Testis (tissue), 2 donors: ENCODE measurements at regions not wholly inside any gene's neighbourhood (a gene's known extent, or its start where the extent isn't known, plus 50 kb on each side); places are given as distances from the start of the nearest gene placed in this dataset.

Source experiments
- DNase-seq: peaks from one replicate; pipeline ENCODE4 v3.0.0-alpha.2; 2019
- H3K27ac ChIP-seq, 2 donors: fragments of 200-600 bp; sonication (generic); one replicate each; pipeline ENCODE4 v1.5.1; 2019
- H3K27me3 ChIP-seq: fragments of 200-600 bp; sonication (generic); one replicate; pipeline ENCODE4 v1.5.1; 2019
- H3K36me3 ChIP-seq: fragments of 200-600 bp; sonication (generic); one replicate; pipeline ENCODE4 v1.5.1; 2017; ENCODE audit warnings: low read depth; ENCODE audit errors: missing control alignments
- H3K4me1 ChIP-seq: fragments of 200-600 bp; sonication (generic); one replicate; pipeline ENCODE4 v1.5.1; 2019
- H3K4me3 ChIP-seq, 2 donors: fragments of 200-600 bp; sonication (generic); one replicate each; pipeline ENCODE4 v1.5.1; 2017 to 2019
- H3K9me3 ChIP-seq: fragments of 200-600 bp; sonication (generic); one replicate; pipeline ENCODE4 v1.5.1; 2017
- CTCF ChIP-seq, 3 experiments: fragments of 450-650 bp in 2 of 3; fragments of 200-600 bp in 1 of 3; sonication (generic) in 1 of 3; IDR thresholded peaks; one replicate each; pipeline ENCODE4 v1.5.1; 2016 to 2019; ENCODE audit warnings: antibody characterized with exemption in 3 of 3, mild to moderate bottlenecking in 2 of 3, moderate library complexity in 1 of 3
- POLR2A ChIP-seq: fragments of 450-650 bp; IDR thresholded peaks from one replicate; pipeline ENCODE4 v1.6.1; 2017; ENCODE audit warnings: antibody characterized with exemption, mild to moderate bottlenecking, moderate library complexity
- WGBS, 2 donors: methylation state at CpG; one replicate each; pipeline ENCODE4 v1.1.5; 2018; 5-methylcytosine and 5-hydroxymethylcytosine counted together
- intact Hi-C: fragments of 100-400 bp; cut with DNase I; formaldehyde crosslinking; loops from one replicate; pipeline ENCODE4 v1.15.1; 2023; ENCODE audit warnings: low total_unique reads

- TF ChIP-seq POLR2A (no peak), CTCF (IDR thresholded peaks at IDR 0.05) (no peak)
- Histone ChIP-seq H3K27ac (no peak overlapping the region), H3K9me3 (no peaks in the 10 kb centered on the region), H3K4me3 (no peak overlapping the region), H3K36me3 (no peaks in the 10 kb centered on the region), H3K27me3 (no peaks in the 10 kb centered on the region), H3K4me1 (no peaks in the 10 kb centered on the region)
- 94 to 100% methylated on average over 1 of the region's 1 CpG for WGBS, 2 donors
- no peak for DNase-seq
- intact Hi-C loops = no loop called here
Observed at GRCh38 chr12:76198839-76199238, 114.4 kb upstream of the NAP1L1 start.

DNA sequence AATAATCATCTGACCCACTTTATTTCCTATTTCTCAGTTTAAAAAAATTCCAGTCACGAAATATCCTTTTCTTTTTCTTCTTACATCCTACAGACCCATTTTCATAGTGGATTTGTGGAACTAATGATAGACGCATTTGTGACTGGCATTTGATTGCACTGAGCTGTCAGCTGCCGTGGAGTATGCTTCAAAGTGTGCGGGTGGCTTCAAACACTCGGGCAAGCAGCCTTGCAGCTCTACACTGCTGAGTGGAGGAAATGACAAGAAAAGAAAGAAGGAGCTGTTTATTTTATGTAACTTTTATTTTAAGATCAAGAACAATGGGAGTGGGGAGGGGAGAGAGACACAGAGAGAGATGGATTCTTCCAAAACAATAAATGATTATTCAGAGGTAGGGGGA lies 112.8 kb upstream of the NAP1L1 start:
- Histone ChIP-seq H3K9me3 (no peaks in the 10 kb centered on the region), H3K27me3 (no peaks in the 10 kb centered on the region), H3K4me3 (no peak overlapping the region), H3K36me3 (no peaks in the 10 kb centered on the region), H3K4me1 (no peaks in the 10 kb centered on the region), H3K27ac (no peak overlapping the region)
- no peak for DNase-seq
- WGBS, 2 donors = 78 to 80% methylated on average over 5 of the region's 5 CpGs
- intact Hi-C loops = no loop called here
- no peak for TF ChIP-seq POLR2A
- no peak for TF ChIP-seq CTCF (IDR thresholded peaks at IDR 0.05)

DNA sequence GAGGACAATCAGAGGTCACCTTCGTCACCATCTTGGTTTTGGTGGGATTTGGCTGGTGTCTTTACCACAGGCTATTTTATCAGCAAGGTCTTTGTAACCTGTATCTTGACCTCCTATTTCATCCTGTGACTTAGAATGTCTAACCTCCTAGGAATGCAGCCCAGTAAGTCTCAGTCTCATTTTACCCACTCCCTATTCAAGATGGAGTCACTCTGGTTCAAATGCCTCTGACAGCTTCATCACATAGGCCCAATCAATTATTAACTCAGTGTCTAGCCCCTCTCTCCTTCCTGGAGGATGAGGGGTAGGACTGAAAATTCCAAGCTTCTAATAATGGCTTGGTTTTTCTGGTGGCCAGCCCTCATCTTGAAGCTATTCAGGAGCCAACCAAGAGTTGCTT lies 111.4 kb upstream of the NAP1L1 start:
- no peaks in the 10 kb centered on the region for H3K4me1 ChIP-seq
- 39 to 40% methylated on average over 1 of the region's 1 CpG for WGBS, 2 donors
- TF ChIP-seq CTCF (IDR thresholded peaks at IDR 0.05) = no peak
- TF ChIP-seq POLR2A = no peak
- H3K9me3 ChIP-seq = no peaks in the 10 kb centered on the region
- H3K36me3 ChIP-seq = no peaks in the 10 kb centered on the region
- DNase-seq = no peak
- no peaks in the 10 kb centered on the region for H3K27me3 ChIP-seq
- intact Hi-C loops = no loop called here
- no peak overlapping the region for H3K4me3 ChIP-seq
- no peak overlapping the region for H3K27ac ChIP-seq

- intact Hi-C loops = no loop called here
- no peaks in the 10 kb centered on the region for H3K4me1 ChIP-seq
- no peaks in the 10 kb centered on the region for H3K36me3 ChIP-seq
- DNase-seq = no peak
- no peak overlapping the region for H3K4me3 ChIP-seq
- H3K27ac ChIP-seq = no peak overlapping the region
- no peaks in the 10 kb centered on the region for H3K9me3 ChIP-seq
- TF ChIP-seq CTCF (IDR thresholded peaks at IDR 0.05) (no peak), POLR2A (no peak)
- no peaks in the 10 kb centered on the region for H3K27me3 ChIP-seq
Observed at GRCh38 chr12:76194724-76195123, 110.2 kb upstream of the NAP1L1 start.

- Histone ChIP-seq H3K36me3 (no peaks in the 10 kb centered on the region), H3K9me3 (no peaks in the 10 kb centered on the region), H3K27ac (no peak overlapping the region), H3K4me3 (no peak overlapping the region), H3K4me1 (no peaks in the 10 kb centered on the region), H3K27me3 (no peaks in the 10 kb centered on the region)
- no peak for DNase-seq
- TF ChIP-seq CTCF (IDR thresholded peaks at IDR 0.05) (no peak), POLR2A (no peak)
- WGBS, 2 donors = 80 to 89% methylated on average over 4 of the region's 4 CpGs
- intact Hi-C loops = no loop called here
Observed at GRCh38 chr12:76193961-76194360, 109.5 kb upstream of the NAP1L1 start.
